ENCODE measurements at regions not wholly inside any gene's neighbourhood (a gene's known extent, or its start where the extent isn't known, plus 50 kb on each side); places are given as distances from the start of the nearest gene placed in this dataset.

GRCh38 chr2:238706673-238707072, 141.2 kb upstream of the TWIST2 start:
- FAIRE-seq (no peak), ATAC-seq (no peak), DNase-seq (no peak)
- TF ChIP-seq CTCF (IDR thresholded peaks at IDR 0.05): peak in 1 of 4 donors; percentile 6
- H3K27ac ChIP-seq: no peak overlapping the region
- no peaks in the 10 kb centered on the region for H3K9me3 ChIP-seq
- intact Hi-C loops (cut with DNase I): no loop called here
- no peak overlapping the region for H3K4me3 ChIP-seq
- H3K36me3 ChIP-seq: no peaks in the 10 kb centered on the region
- WGBS, 2 donors: 95 to 97% methylated on average over 1 of the region's 1 CpG
- no peaks in the 10 kb centered on the region for H3K27me3 ChIP-seq
- no peaks in the 10 kb centered on the region for H3K4me1 ChIP-seq

DNA sequence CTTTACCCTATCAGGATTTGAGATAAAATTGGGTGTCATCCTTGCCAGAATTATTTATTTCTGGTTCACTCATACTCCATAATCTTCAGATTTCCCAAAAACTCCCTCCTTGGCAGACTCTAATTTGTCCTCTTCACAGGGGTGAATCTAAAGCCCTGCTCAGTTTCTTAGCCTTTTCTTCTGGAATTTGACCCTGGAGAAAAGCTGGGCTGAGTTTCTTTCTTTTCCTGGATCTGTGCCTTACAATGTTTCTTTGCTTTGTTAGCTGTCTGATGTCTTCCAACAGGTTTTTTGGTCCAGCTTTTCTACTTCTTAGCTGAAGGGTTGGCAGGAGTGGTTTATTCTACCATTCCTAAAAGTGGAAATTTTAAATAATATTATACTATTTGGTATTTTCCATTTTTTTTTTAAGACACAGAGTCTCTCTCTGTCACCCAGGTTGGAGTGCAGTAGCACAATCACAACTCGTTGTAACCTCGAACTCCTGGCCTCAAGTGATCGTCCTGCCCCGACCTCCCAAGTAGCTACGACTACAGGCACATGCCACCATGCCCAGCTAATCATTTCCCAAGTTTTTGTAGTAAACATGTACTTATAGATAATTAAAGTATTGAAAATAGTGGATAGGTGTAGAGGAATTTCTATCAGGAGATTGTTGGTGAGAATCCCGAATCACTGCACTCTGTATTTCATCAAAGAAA, 138.4 kb upstream of the TWIST2 start:
- Histone ChIP-seq H3K4me3 (no peak overlapping the region), H3K36me3 (no peaks in the 10 kb centered on the region), H3K27ac (no peak overlapping the region), H3K9me3 (no peaks in the 10 kb centered on the region), H3K27me3 (no peaks in the 10 kb centered on the region), H3K4me1 (no peaks in the 10 kb centered on the region)
- 56 to 72% methylated on average over 6 of the region's 6 CpGs for WGBS, 2 donors
- DNase-seq (no peak), ATAC-seq (no peak), FAIRE-seq (no peak)
- intact Hi-C loops (cut with DNase I): no loop called here
- TF ChIP-seq CTCF (IDR thresholded peaks at IDR 0.05): no peak

GRCh38 chr2:238710032-238710735, 137.7 kb upstream of the TWIST2 start:
- ATAC-seq: no peak
- Histone ChIP-seq H3K36me3 (no peaks in the 10 kb centered on the region), H3K27me3 (no peaks in the 10 kb centered on the region), H3K4me1 (no peaks in the 10 kb centered on the region), H3K27ac (no peak overlapping the region), H3K9me3 (no peaks in the 10 kb centered on the region), H3K4me3 (no peak overlapping the region)
- TF ChIP-seq CTCF (IDR thresholded peaks at IDR 0.05): no peak
- intact Hi-C loops (cut with DNase I): no loop called here
- 28 to 29% methylated on average over 1 of the region's 1 CpG for WGBS, 2 donors
- no peak for DNase-seq
- FAIRE-seq: no peak

DNA sequence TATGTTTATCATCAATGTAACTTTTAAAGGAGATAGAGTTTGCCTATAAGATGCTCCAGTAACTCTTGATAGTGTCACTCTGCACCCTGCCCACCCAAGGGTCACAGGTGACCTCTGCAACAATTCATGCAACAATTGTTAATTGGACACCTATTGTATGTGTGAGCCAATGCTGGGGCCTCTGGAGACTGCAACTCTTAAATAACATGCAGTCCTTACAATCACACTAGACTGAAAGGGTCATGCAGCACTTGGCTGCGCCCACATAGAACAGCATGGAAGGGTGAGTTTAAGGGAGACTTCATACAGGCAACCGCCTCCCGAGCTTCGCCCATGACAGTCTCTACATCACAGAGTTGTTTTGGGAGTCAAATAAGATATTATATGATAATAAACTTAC, 137.1 kb upstream of the TWIST2 start:
- ATAC-seq (no peak), DNase-seq (no peak), FAIRE-seq (no peak)
- intact Hi-C loops (cut with DNase I): no loop called here
- Histone ChIP-seq H3K36me3 (no peaks in the 10 kb centered on the region), H3K4me1 (no peaks in the 10 kb centered on the region), H3K27ac (no peak overlapping the region), H3K27me3 (no peaks in the 10 kb centered on the region), H3K4me3 (no peak overlapping the region), H3K9me3 (no peaks in the 10 kb centered on the region)
- TF ChIP-seq CTCF (IDR thresholded peaks at IDR 0.05): no peak
- 77 to 92% methylated on average over 4 of the region's 4 CpGs for WGBS, 2 donors

- H3K4me3 ChIP-seq: no peak overlapping the region
- no peaks in the 10 kb centered on the region for H3K36me3 ChIP-seq
- no peak overlapping the region for H3K27ac ChIP-seq
- DNase-seq: no peak
- FAIRE-seq: no peak
- intact Hi-C loops (cut with DNase I): no loop called here
- no peaks in the 10 kb centered on the region for H3K9me3 ChIP-seq
- ATAC-seq: no peak
- TF ChIP-seq CTCF (IDR thresholded peaks at IDR 0.05): no peak
- no peaks in the 10 kb centered on the region for H3K27me3 ChIP-seq
- 47% methylated on average over 5 of the region's 5 CpGs for WGBS, 2 donors
- H3K4me1 ChIP-seq: no peaks in the 10 kb centered on the region
Measured at GRCh38 chr2:238711346-238711745, 136.5 kb upstream of the TWIST2 start.

Measured in pancreas (tissue), 10 donors.